TTC549 (cell line): ENCODE measurements at regions not wholly inside any gene's neighbourhood (a gene's known extent, or its start where the extent isn't known, plus 50 kb on each side); places are given as distances from the start of the nearest gene placed in this dataset.

Experiments
- FAIRE-seq: peaks from 2 replicates; lab custom pipeline; 2012; peaks lifted over from hg19 to GRCh38; lab: Jason Lieb, UNC

GRCh38 chr6:79764747-79765146 is 133.6 kb downstream of the SH3BGRL2 start:
- no peak for FAIRE-seq

GRCh38 chr6:79763301-79763700 is 132.2 kb downstream of the SH3BGRL2 start:
- FAIRE-seq = no peak

GRCh38 chr6:79762370-79762769 is 131.2 kb downstream of the SH3BGRL2 start:
- FAIRE-seq = no peak

- FAIRE-seq = no peak
Measured at GRCh38 chr6:79756496-79756895, 125.4 kb downstream of the SH3BGRL2 start.

- no peak for FAIRE-seq
Measured at GRCh38 chr6:79755967-79756366, 124.8 kb downstream of the SH3BGRL2 start.
